Activated naive CD8-positive, alpha-beta T cell treated with anti-CD3 and anti-CD28 coated beads, Interleukin-2, amount 50 U/mL, for 24 hours (primary cell): ENCODE measurements at regions not wholly inside any gene's neighbourhood (a gene's known extent, or its start where the extent isn't known, plus 50 kb on each side); places are given as distances from the start of the nearest gene placed in this dataset.

Experiments used
- ATAC-seq: fragments of 150-1000 bp; cut with Tn5 transposase; one replicate; pipeline ENCODE4 v1.10.0; 2021
- DNase-seq: peaks from one replicate; pipeline ENCODE4 v3.0.0; 2021
- H3K27ac Mint-ChIP-seq: one replicate; pipeline ENCODE4 v1.8.0; 2021; ENCODE audit warnings: mild to moderate bottlenecking, mixed read lengths
- H3K27me3 Mint-ChIP-seq: one replicate; pipeline ENCODE4 v1.8.0; 2021; ENCODE audit warnings: mixed read lengths
- H3K36me3 Mint-ChIP-seq: one replicate; pipeline ENCODE4 v1.8.0; 2021; ENCODE audit warnings: low read depth, mixed read lengths
- H3K4me1 Mint-ChIP-seq: one replicate; pipeline ENCODE4 v1.8.0; 2021; ENCODE audit warnings: mixed read lengths
- H3K4me3 Mint-ChIP-seq: one replicate; pipeline ENCODE4 v1.8.0; 2021; ENCODE audit warnings: mild to moderate bottlenecking, moderate library complexity, mixed read lengths
- H3K9me3 Mint-ChIP-seq: one replicate; pipeline ENCODE4 v1.8.0; 2021; ENCODE audit warnings: mixed read lengths

GRCh38 chr13:24083722-24084421 is 76.6 kb upstream of the SPATA13 start:
- ATAC-seq (no peak), DNase-seq (no peak)
- no peaks in the 10 kb centered on the region for H3K9me3 Mint-ChIP-seq
- no peak overlapping the region for H3K27ac Mint-ChIP-seq
- no peaks in the 10 kb centered on the region for H3K36me3 Mint-ChIP-seq
- no peaks in the 10 kb centered on the region for H3K4me1 Mint-ChIP-seq
- H3K4me3 Mint-ChIP-seq = no peak overlapping the region
- peaks cover 1% of the 10 kb centered on the region for H3K27me3 Mint-ChIP-seq

- no peak for ATAC-seq
- H3K27me3 Mint-ChIP-seq = peaks cover 1% of the 10 kb centered on the region
- H3K4me3 Mint-ChIP-seq = no peak overlapping the region
- no peak for DNase-seq
- H3K9me3 Mint-ChIP-seq = no peaks in the 10 kb centered on the region
- no peak overlapping the region for H3K27ac Mint-ChIP-seq
- no peaks in the 10 kb centered on the region for H3K4me1 Mint-ChIP-seq
- H3K36me3 Mint-ChIP-seq = no peaks in the 10 kb centered on the region
Observed at GRCh38 chr13:24085662-24086061, 74.9 kb upstream of the SPATA13 start.

GRCh38 chr13:24086642-24087041 is 73.9 kb upstream of the SPATA13 start:
- Mint-ChIP-seq H3K27me3 (peaks cover 1% of the 10 kb centered on the region), H3K4me1 (no peaks in the 10 kb centered on the region), H3K4me3 (no peak overlapping the region), H3K27ac (no peak overlapping the region), H3K9me3 (no peaks in the 10 kb centered on the region), H3K36me3 (no peaks in the 10 kb centered on the region)
- DNase-seq (no peak), ATAC-seq (no peak)

- ATAC-seq (no peak), DNase-seq (no peak)
- H3K27ac Mint-ChIP-seq = no peak overlapping the region
- no peaks in the 10 kb centered on the region for H3K36me3 Mint-ChIP-seq
- no peaks in the 10 kb centered on the region for H3K9me3 Mint-ChIP-seq
- H3K4me3 Mint-ChIP-seq = no peak overlapping the region
- H3K27me3 Mint-ChIP-seq = peaks cover 1% of the 10 kb centered on the region
- H3K4me1 Mint-ChIP-seq = no peaks in the 10 kb centered on the region
Observed at GRCh38 chr13:24087605-24088225, 72.8 kb upstream of the SPATA13 start.

DNA sequence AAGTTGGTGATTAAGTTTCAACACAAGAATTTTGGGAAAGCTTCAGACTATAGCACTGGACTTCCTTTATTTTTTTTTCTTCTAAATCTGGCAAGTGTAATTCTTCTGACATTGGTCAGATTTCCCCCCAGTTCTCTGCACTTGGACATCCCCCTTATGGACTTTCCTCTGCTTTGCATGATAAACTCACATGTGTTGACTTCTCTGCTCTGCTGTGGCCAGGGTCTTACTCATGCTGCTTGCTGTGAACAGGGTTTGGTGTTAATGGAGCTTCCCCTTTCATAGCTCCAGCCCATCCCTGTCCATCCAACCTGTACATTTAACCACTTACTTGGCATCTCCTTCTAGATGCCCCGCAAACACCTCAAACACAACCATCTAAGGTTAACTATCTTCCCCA is 70.5 kb upstream of the SPATA13 start:
- ATAC-seq (no peak), DNase-seq (no peak)
- Mint-ChIP-seq H3K27ac (no peak overlapping the region), H3K4me1 (no peaks in the 10 kb centered on the region), H3K4me3 (no peak overlapping the region), H3K9me3 (no peaks in the 10 kb centered on the region), H3K36me3 (no peaks in the 10 kb centered on the region), H3K27me3 (no peaks in the 10 kb centered on the region)

DNA sequence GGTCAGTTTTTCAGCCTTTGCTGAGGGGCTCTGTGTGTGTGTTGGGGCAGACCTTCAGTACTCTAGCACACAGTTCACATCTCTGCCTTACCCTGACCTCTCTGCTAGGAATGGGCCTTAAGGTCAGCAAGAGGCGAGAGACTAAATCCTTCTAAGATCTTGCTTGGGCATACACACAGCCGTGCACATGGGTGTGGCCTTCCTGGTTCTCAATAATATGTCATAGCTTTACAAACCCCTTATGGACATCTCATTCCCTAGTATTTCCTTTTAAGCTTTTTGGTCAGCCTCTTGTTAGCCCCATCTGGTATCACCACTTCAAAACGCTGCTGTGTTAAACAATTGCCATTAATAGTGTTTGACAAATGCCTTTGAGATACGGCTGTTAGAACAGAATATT is 69.4 kb upstream of the SPATA13 start:
- Mint-ChIP-seq H3K9me3 (no peaks in the 10 kb centered on the region), H3K4me3 (no peak overlapping the region), H3K4me1 (peaks cover 2% of the 10 kb centered on the region), H3K36me3 (no peaks in the 10 kb centered on the region), H3K27me3 (no peaks in the 10 kb centered on the region), H3K27ac (no peak overlapping the region)
- ATAC-seq = no peak
- DNase-seq = no peak

- peaks cover 10% of the 10 kb centered on the region for H3K4me1 Mint-ChIP-seq
- DNase-seq (no peak), ATAC-seq (no peak)
- H3K27me3 Mint-ChIP-seq = no peaks in the 10 kb centered on the region
- H3K27ac Mint-ChIP-seq = no peak overlapping the region
- H3K4me3 Mint-ChIP-seq = no peak overlapping the region
- H3K36me3 Mint-ChIP-seq = no peaks in the 10 kb centered on the region
- H3K9me3 Mint-ChIP-seq = no peaks in the 10 kb centered on the region
Observed at GRCh38 chr13:24092108-24092507, 68.4 kb upstream of the SPATA13 start.

DNA sequence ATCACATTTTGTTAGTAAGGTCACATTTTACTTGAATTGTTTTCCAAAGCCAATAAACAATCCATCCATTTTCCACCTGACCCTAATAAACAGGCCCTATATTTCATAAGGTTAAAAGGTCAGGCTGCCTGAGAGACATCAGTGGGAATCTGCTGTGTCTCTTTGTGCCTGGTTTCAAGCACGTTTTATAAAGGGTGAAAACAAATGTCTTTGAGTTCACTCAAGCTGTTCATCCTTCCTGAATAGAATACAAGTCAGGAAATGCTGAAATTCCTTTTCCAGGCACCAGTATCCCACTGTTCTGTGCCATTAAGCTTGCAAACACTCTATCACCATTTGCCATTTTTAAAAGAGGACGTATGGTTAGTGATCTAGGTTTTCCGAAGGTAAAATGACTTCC is 67.5 kb upstream of the SPATA13 start:
- Mint-ChIP-seq H3K4me3 (no peak overlapping the region), H3K36me3 (no peaks in the 10 kb centered on the region), H3K27me3 (no peaks in the 10 kb centered on the region), H3K27ac (no peak overlapping the region), H3K4me1 (peaks cover 19% of the 10 kb centered on the region), H3K9me3 (no peaks in the 10 kb centered on the region)
- ATAC-seq (no peak), DNase-seq (no peak)

DNA sequence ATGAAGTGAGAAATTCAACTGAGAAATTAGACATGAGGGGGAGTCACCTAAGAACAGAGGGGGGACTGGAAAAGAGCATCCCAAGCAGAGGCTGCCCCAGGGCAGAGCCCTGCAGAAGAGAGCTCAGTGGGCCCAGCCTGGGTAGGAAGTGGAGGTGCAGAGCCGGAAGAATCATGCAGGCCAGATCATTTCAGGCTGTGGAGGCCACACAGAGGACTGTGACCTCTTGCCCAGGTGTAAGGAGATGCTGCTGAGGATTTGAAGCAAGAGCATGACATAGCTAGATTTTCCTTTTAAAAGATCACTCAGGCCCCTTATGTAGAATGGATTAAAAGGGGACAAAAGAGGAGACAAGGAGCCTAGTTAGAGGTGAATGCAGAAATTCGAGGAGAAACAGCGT is 63.9 kb upstream of the SPATA13 start:
- H3K4me3 Mint-ChIP-seq = peak overlapping the region; percentile 33
- peaks cover 12% of the 10 kb centered on the region for H3K27me3 Mint-ChIP-seq
- peaks cover 19% of the 10 kb centered on the region for H3K4me1 Mint-ChIP-seq
- no peaks in the 10 kb centered on the region for H3K9me3 Mint-ChIP-seq
- peak overlapping the region; percentile 85 for H3K27ac Mint-ChIP-seq
- DNase-seq = no peak
- no peak for ATAC-seq
- no peaks in the 10 kb centered on the region for H3K36me3 Mint-ChIP-seq

DNA sequence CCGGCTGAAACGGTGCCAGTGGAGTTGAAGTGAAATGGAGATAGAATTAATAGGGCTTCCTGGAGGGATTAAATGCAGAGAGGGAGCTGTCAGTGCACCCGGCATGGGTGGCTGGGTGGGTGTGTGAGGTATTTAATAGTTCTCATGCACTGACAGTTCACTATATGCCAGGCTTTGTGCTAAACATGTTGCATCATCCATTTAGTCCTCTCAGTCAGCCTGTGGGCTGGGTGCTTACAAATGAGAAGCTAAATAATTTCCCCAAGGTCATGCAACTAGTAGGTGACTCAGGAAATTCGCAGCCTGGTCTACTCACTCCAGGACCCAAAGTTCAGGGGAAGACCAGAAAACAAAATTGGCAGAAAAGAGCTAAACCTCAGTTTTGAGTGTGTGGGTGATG is 63.5 kb upstream of the SPATA13 start:
- ATAC-seq (peak; percentile 94), DNase-seq (peak; percentile 48)
- Mint-ChIP-seq H3K4me3 (peak overlapping the region; percentile 57), H3K9me3 (no peaks in the 10 kb centered on the region), H3K4me1 (peaks cover 19% of the 10 kb centered on the region), H3K27ac (peak overlapping the region; percentile 85), H3K27me3 (peaks cover 12% of the 10 kb centered on the region), H3K36me3 (no peaks in the 10 kb centered on the region)

GRCh38 chr13:24097667-24098066 is 62.9 kb upstream of the SPATA13 start:
- Mint-ChIP-seq H3K4me3 (peak overlapping the region; percentile 57), H3K9me3 (no peaks in the 10 kb centered on the region), H3K36me3 (no peaks in the 10 kb centered on the region), H3K27ac (peak overlapping the region; percentile 85), H3K4me1 (peaks cover 19% of the 10 kb centered on the region), H3K27me3 (peaks cover 12% of the 10 kb centered on the region)
- DNase-seq (peak; percentile 30), ATAC-seq (peak; percentile 70)

- no peak overlapping the region for H3K27ac Mint-ChIP-seq
- H3K4me1 Mint-ChIP-seq = peaks cover 19% of the 10 kb centered on the region
- peaks cover 15% of the 10 kb centered on the region for H3K27me3 Mint-ChIP-seq
- DNase-seq (no peak), ATAC-seq (no peak)
- no peak overlapping the region for H3K4me3 Mint-ChIP-seq
- no peaks in the 10 kb centered on the region for H3K9me3 Mint-ChIP-seq
- no peaks in the 10 kb centered on the region for H3K36me3 Mint-ChIP-seq
Observed at GRCh38 chr13:24099490-24099889, 61.0 kb upstream of the SPATA13 start.

DNA sequence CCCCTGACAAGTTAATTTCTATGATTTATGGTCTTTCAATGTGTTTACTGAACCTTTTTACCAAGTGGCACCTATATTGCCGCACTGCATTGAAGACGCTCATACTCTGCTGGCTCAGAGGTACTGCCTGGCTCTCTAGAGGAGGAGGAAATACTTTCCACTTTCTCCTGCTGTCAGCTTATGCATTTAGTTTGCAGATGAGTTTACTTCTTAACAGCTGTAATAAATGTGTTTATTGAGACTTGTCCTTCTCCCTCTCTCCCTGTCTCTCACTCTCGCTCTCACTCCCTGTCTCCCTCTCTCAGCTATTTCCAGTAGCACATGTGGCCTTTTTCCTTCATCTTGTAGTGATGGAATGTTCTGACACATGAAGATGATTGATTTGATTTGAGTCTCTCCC is 60.3 kb upstream of the SPATA13 start:
- H3K27ac Mint-ChIP-seq = no peak overlapping the region
- H3K4me1 Mint-ChIP-seq = peaks cover 18% of the 10 kb centered on the region
- no peak overlapping the region for H3K4me3 Mint-ChIP-seq
- H3K36me3 Mint-ChIP-seq = no peaks in the 10 kb centered on the region
- no peaks in the 10 kb centered on the region for H3K9me3 Mint-ChIP-seq
- DNase-seq = no peak
- H3K27me3 Mint-ChIP-seq = peaks cover 17% of the 10 kb centered on the region
- no peak for ATAC-seq

- Mint-ChIP-seq H3K9me3 (no peaks in the 10 kb centered on the region), H3K4me3 (no peak overlapping the region), H3K27ac (no peak overlapping the region), H3K4me1 (no peaks in the 10 kb centered on the region), H3K27me3 (peaks cover 19% of the 10 kb centered on the region), H3K36me3 (no peaks in the 10 kb centered on the region)
- ATAC-seq (no peak), DNase-seq (no peak)
Observed at GRCh38 chr13:24103782-24104372, 56.6 kb upstream of the SPATA13 start.

- DNase-seq (no peak), ATAC-seq (no peak)
- H3K27ac Mint-ChIP-seq = no peak overlapping the region
- H3K4me1 Mint-ChIP-seq = no peaks in the 10 kb centered on the region
- peaks cover 14% of the 10 kb centered on the region for H3K27me3 Mint-ChIP-seq
- no peak overlapping the region for H3K4me3 Mint-ChIP-seq
- H3K9me3 Mint-ChIP-seq = no peaks in the 10 kb centered on the region
- H3K36me3 Mint-ChIP-seq = no peaks in the 10 kb centered on the region
Observed at GRCh38 chr13:24104723-24105122, 55.8 kb upstream of the SPATA13 start.
